Mesenchymal stem cell (in vitro differentiated cells and primary cell): ENCODE measurements at regions not wholly inside any gene's neighbourhood (a gene's known extent, or its start where the extent isn't known, plus 50 kb on each side); places are given as distances from the start of the nearest gene placed in this dataset.

ENCODE experiments used
- DNase-seq: peaks from one replicate; pipeline ENCODE4 v3.0.0-alpha.2; 2013
- H2AFZ ChIP-seq: one replicate; pipeline ENCODE4 v1.6.1; 2013; ENCODE audit warnings: low read depth, mild to moderate bottlenecking, control low read depth, inconsistent platforms, low read length, moderate library complexity
- H2AK5ac ChIP-seq: 2 replicates; pipeline ENCODE4 v1.6.1; 2013; ENCODE audit warnings: low read length, moderate library complexity, mild to moderate bottlenecking, inconsistent platforms; ENCODE audit not compliant: severe bottlenecking
- H2BK120ac ChIP-seq: one replicate; pipeline ENCODE4 v1.6.1; 2013; ENCODE audit warnings: low read depth, mild to moderate bottlenecking, inconsistent platforms, low read length, moderate library complexity
- H2BK12ac ChIP-seq, 2 experiments: one replicate each; pipeline ENCODE4 v1.6.1; 2013; ENCODE audit warnings: inconsistent platforms in 2 of 2, low read length in 2 of 2, mild to moderate bottlenecking in 2 of 2, moderate library complexity in 2 of 2, control low read depth in 1 of 2
- H2BK15ac ChIP-seq: one replicate; pipeline ENCODE4 v1.6.1; 2013; ENCODE audit warnings: mild to moderate bottlenecking, low read depth, inconsistent platforms; ENCODE audit not compliant: poor library complexity, severe bottlenecking
- H2BK5ac ChIP-seq: 2 replicates; pipeline ENCODE4 v1.6.1; 2013; ENCODE audit warnings: low read depth, mild to moderate bottlenecking, low read length, control low read depth, inconsistent platforms; ENCODE audit not compliant: poor library complexity, severe bottlenecking
- H3K14ac ChIP-seq, 2 experiments: one replicate each; pipeline ENCODE4 v1.6.1; 2013; ENCODE audit warnings: inconsistent platforms in 2 of 2, low read length in 2 of 2, control low read depth in 1 of 2, mild to moderate bottlenecking in 1 of 2, moderate library complexity in 1 of 2
- H3K18ac ChIP-seq, 2 experiments: one replicate each; pipeline ENCODE4 v1.6.1; 2013; ENCODE audit warnings: inconsistent platforms in 2 of 2, low read length in 2 of 2, control low read depth in 1 of 2, low read depth in 1 of 2, mild to moderate bottlenecking in 1 of 2
- H3K23ac ChIP-seq, 2 experiments: one replicate each; pipeline ENCODE4 v1.6.1; 2013; ENCODE audit warnings: inconsistent platforms in 2 of 2, low read length in 2 of 2, mild to moderate bottlenecking in 2 of 2, moderate library complexity in 2 of 2, control low read depth in 1 of 2
- H3K27ac ChIP-seq: 2 replicates; pipeline ENCODE4 v1.5.1; 2013; ENCODE audit warnings: mild to moderate bottlenecking, moderate library complexity, low read length, control low read depth, inconsistent platforms; ENCODE audit not compliant: poor library complexity, severe bottlenecking
- H3K27me3 ChIP-seq, 2 experiments: 2 replicates each; pipeline versions ENCODE4 v1.6.1 to v1.7.0; 2013; ENCODE audit warnings: low read length in 2 of 2, mild to moderate bottlenecking in 2 of 2, moderate library complexity in 2 of 2, control low read depth in 1 of 2, inconsistent platforms in 1 of 2; ENCODE audit not compliant: control insufficient read depth in 1 of 2, insufficient read depth in 1 of 2
- H3K36me3 ChIP-seq, 2 experiments: 2 replicates each; pipeline versions ENCODE4 v1.6.1 to v1.7.0; 2013; ENCODE audit warnings: low read length in 2 of 2, control low read depth in 1 of 2, inconsistent platforms in 1 of 2, low read depth in 1 of 2, mild to moderate bottlenecking in 1 of 2; ENCODE audit not compliant: insufficient read depth in 2 of 2, control insufficient read depth in 1 of 2
- H3K4ac ChIP-seq, 2 experiments: one replicate each; pipeline ENCODE4 v1.6.1; 2013; ENCODE audit warnings: inconsistent platforms in 2 of 2, low read length in 2 of 2, mild to moderate bottlenecking in 2 of 2, moderate library complexity in 2 of 2, control low read depth in 1 of 2, low read depth in 1 of 2
- H3K4me1 ChIP-seq: 2 replicates; pipeline ENCODE4 v1.6.1; 2013; ENCODE audit warnings: low read depth, low read length, control low read depth; ENCODE audit not compliant: control insufficient read depth, insufficient read depth
- H3K4me2 ChIP-seq: 2 replicates; pipeline ENCODE4 v1.6.1; 2013; ENCODE audit warnings: low read length, mild to moderate bottlenecking, inconsistent platforms; ENCODE audit not compliant: poor library complexity, severe bottlenecking
- H3K4me3 ChIP-seq, 2 experiments: 2 replicates each; pipeline versions ENCODE4 v1.5.1 to v1.7.0; 2013; ENCODE audit warnings: low read length in 2 of 2, mild to moderate bottlenecking in 2 of 2, control low read depth in 1 of 2, low read depth in 1 of 2; ENCODE audit not compliant: insufficient read depth in 1 of 2
- H3K79me1 ChIP-seq: replicated peaks from 2 replicates; pipeline ENCODE4 v1.6.1; 2013; ENCODE audit warnings: mild to moderate bottlenecking, control low read depth, low read length, inconsistent platforms; ENCODE audit not compliant: poor library complexity, severe bottlenecking
- H3K9ac ChIP-seq: 2 replicates; pipeline ENCODE4 v1.7.0; 2013; ENCODE audit warnings: mild to moderate bottlenecking, low read length, moderate library complexity
- H3K9me3 ChIP-seq: 2 replicates; pipeline ENCODE4 v1.7.0; 2013; ENCODE audit warnings: mild to moderate bottlenecking, low read length; ENCODE audit not compliant: control insufficient read depth
- H4K8ac ChIP-seq: one replicate; pipeline ENCODE4 v1.6.1; 2013; ENCODE audit warnings: inconsistent platforms, mild to moderate bottlenecking, low read length, moderate library complexity
- H4K91ac ChIP-seq: one replicate; pipeline ENCODE4 v1.6.1; 2013; ENCODE audit warnings: mild to moderate bottlenecking, low read length, inconsistent platforms
- WGBS: methylation state at CpG from one replicate; pipeline ENCODE4 v1.1.7; 2013; ENCODE audit warnings: mixed read lengths; 5-methylcytosine and 5-hydroxymethylcytosine counted together

DNA sequence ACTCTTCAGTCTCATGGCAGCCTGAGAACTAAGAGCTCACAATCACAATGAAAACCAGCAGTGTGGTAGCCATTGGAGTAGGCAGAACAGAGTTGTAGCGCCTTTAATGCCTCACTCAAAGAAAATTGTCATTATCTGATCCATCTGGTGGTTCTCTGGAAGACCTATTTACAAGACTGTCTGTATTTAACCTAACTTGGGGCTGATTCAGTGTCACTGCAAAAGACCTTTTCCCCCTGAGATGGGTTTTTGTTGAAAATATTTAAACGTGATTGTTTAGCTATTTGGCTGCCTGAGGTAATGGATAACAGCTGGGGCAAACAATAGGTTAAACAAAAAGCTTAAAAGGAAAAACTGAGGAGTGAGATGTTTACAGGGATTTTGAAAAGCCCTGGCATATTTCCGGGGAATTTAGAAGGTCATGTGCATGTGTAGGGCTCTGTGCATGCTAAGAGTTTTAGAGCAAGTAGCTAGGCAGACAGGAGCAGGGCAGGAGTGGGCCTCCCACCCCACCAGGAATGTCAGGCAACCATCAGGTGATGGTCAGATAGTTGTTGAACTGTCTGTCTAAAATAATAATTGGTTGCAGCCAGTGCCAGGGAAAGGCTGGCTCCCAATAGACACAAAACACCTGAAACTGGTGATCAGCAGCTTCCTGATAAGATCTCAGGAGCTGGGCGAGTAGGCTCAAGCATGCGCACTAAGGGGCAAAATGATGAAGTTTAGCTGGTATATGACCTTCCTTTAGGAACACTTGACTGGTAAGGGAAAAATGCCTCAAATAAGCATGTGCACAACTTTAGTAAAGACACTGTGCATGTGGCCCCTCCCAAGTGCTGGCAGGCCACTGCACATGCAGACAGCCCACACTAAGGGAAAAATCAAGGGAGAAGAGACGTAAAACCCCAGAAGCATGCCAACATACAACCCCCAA is 70.8 kb upstream of the AKIRIN2 start:
- H2BK12ac ChIP-seq, result peak overlapping the region; percentile 57 to 70
- peak overlapping the region in 1 of 2 experiments; percentile 20 for H3K4ac ChIP-seq
- H2BK120ac ChIP-seq, result peak overlapping the region; percentile 3
- H3K9ac ChIP-seq, result no peak overlapping the region
- H3K18ac ChIP-seq, result no peak overlapping the region
- no peaks in the 10 kb centered on the region for H3K9me3 ChIP-seq
- no peak overlapping the region for H3K23ac ChIP-seq
- H2BK5ac ChIP-seq, result no peak overlapping the region
- H2AK5ac ChIP-seq, result no peak overlapping the region
- H3K4me3 ChIP-seq, result no peak overlapping the region
- WGBS, result 54% methylated on average over 6 of the region's 6 CpGs
- no peak overlapping the region for H4K8ac ChIP-seq
- H3K4me1 ChIP-seq, result no peaks in the 10 kb centered on the region
- H3K27me3 ChIP-seq, result no peaks in the 10 kb centered on the region
- no peak overlapping the region for H2AFZ ChIP-seq
- H3K36me3 ChIP-seq, result no peaks in the 10 kb centered on the region
- no peaks in the 10 kb centered on the region for H3K79me1 ChIP-seq
- DNase-seq, result peak; percentile 66
- no peak overlapping the region for H3K4me2 ChIP-seq
- no peak overlapping the region for H3K27ac ChIP-seq
- no peak overlapping the region for H4K91ac ChIP-seq
- peak overlapping the region in 1 of 2 experiments; percentile 27 for H3K14ac ChIP-seq
- H2BK15ac ChIP-seq, result no peak overlapping the region

DNA sequence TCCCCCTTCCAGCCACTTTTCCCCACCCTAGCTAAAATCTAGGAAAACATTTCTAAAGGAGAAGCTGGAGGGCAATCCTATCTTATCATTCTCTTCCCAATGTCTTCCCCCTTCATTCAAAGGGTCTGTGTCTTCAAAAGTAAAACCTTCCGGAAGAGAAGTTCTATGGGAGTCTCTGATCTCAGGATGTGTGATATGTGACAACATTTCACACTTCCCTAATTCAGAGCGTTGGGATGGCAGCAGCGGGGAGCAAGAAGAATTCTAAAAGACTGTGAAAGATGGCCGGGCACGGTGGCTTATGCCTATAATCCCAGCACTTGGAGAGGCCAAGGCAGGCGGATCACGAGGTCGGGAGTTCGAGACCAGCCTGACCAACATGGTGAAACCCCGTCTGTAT is 65.4 kb upstream of the AKIRIN2 start:
- H3K4ac ChIP-seq, result no peak overlapping the region
- no peak overlapping the region for H2BK5ac ChIP-seq
- no peak overlapping the region for H3K4me3 ChIP-seq
- no peaks in the 10 kb centered on the region for H3K4me1 ChIP-seq
- H3K79me1 ChIP-seq, result no peaks in the 10 kb centered on the region
- H3K27ac ChIP-seq, result no peak overlapping the region
- no peak overlapping the region for H3K9ac ChIP-seq
- H3K18ac ChIP-seq, result no peak overlapping the region
- no peak overlapping the region for H4K8ac ChIP-seq
- 97% methylated on average over 10 of the region's 10 CpGs for WGBS
- no peak overlapping the region for H4K91ac ChIP-seq
- no peak overlapping the region for H2BK120ac ChIP-seq
- H3K14ac ChIP-seq, result no peak overlapping the region
- H3K36me3 ChIP-seq, result no peaks in the 10 kb centered on the region
- H3K4me2 ChIP-seq, result no peak overlapping the region
- H2AK5ac ChIP-seq, result no peak overlapping the region
- no peak overlapping the region for H2BK12ac ChIP-seq
- no peaks in the 10 kb centered on the region for H3K27me3 ChIP-seq
- no peak for DNase-seq
- no peak overlapping the region for H3K23ac ChIP-seq
- no peak overlapping the region for H2BK15ac ChIP-seq
- no peak overlapping the region for H2AFZ ChIP-seq
- H3K9me3 ChIP-seq, result no peaks in the 10 kb centered on the region

DNA sequence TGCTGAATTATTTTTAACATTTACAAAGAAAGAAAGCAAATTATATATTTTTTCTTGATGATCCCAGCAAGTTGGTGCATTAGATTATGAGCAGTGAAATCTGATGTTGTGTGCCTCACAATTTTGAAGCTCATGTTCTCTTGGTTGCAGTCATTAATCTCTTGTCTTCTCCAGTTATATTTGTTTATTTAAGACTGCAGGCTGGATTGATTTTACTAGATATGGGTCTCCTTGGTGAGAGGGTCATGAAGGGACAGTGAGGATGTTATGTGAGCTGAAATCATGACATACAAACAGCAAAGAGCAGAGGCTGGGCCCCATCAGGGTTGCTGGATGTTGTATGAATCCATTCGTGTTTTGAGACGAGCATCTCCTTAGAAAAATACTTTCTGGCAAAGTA is 64.2 kb upstream of the AKIRIN2 start:
- no peak overlapping the region for H4K8ac ChIP-seq
- H3K18ac ChIP-seq, result no peak overlapping the region
- H3K36me3 ChIP-seq, result no peaks in the 10 kb centered on the region
- H2AFZ ChIP-seq, result no peak overlapping the region
- no peak overlapping the region for H2BK12ac ChIP-seq
- no peak overlapping the region for H2BK120ac ChIP-seq
- H3K23ac ChIP-seq, result no peak overlapping the region
- H3K4ac ChIP-seq, result no peak overlapping the region
- no peak overlapping the region for H2BK15ac ChIP-seq
- no peak overlapping the region for H2AK5ac ChIP-seq
- no peaks in the 10 kb centered on the region for H3K79me1 ChIP-seq
- H4K91ac ChIP-seq, result no peak overlapping the region
- no peak overlapping the region for H3K4me2 ChIP-seq
- H3K4me3 ChIP-seq, result no peak overlapping the region
- no peaks in the 10 kb centered on the region for H3K9me3 ChIP-seq
- WGBS, result no CpG with 5 or more reads among the region's 2 CpGs
- H3K27ac ChIP-seq, result no peak overlapping the region
- no peaks in the 10 kb centered on the region for H3K27me3 ChIP-seq
- peak; percentile 42 for DNase-seq
- no peak overlapping the region for H3K14ac ChIP-seq
- no peak overlapping the region for H2BK5ac ChIP-seq
- H3K4me1 ChIP-seq, result no peaks in the 10 kb centered on the region
- no peak overlapping the region for H3K9ac ChIP-seq

DNA sequence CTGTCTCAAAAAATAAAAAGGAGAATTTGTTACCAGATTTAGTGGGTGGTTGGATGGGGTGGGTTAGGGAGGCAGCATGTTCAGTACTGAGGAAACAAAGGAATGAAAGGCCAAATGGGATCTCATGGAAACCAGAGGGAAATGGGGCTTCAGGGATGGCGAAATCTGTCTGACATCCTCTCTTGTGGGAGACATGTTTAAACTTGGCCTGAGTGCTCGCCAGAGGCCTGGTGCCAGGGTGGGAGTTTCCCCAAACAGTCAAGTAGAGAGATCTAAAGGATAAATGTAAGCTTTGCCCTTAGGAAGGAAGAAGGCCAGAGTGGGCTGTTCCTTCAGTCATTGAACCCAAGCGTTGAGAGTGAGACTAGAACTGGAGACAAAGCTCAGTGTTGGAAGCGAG is 61.9 kb upstream of the AKIRIN2 start:
- 91% methylated on average over 4 of the region's 4 CpGs for WGBS

More for the DNA sequence above, 61.9 kb upstream of the AKIRIN2 start:
- H4K91ac ChIP-seq, result no peak overlapping the region
- no peak overlapping the region for H3K14ac ChIP-seq
- no peak overlapping the region for H2BK120ac ChIP-seq
- DNase-seq, result no peak
- no peak overlapping the region for H2AFZ ChIP-seq
- H3K9ac ChIP-seq, result no peak overlapping the region
- no peak overlapping the region for H3K4ac ChIP-seq
- no peaks in the 10 kb centered on the region for H3K4me1 ChIP-seq
- no peaks in the 10 kb centered on the region for H3K27me3 ChIP-seq
- no peak overlapping the region for H2BK5ac ChIP-seq
- H4K8ac ChIP-seq, result no peak overlapping the region
- no peak overlapping the region for H3K23ac ChIP-seq
- no peak overlapping the region for H2AK5ac ChIP-seq
- no peak overlapping the region for H2BK15ac ChIP-seq
- H2BK12ac ChIP-seq, result no peak overlapping the region
- no peak overlapping the region for H3K18ac ChIP-seq
- no peaks in the 10 kb centered on the region for H3K36me3 ChIP-seq
- H3K4me3 ChIP-seq, result no peak overlapping the region
- H3K4me2 ChIP-seq, result no peak overlapping the region
- H3K79me1 ChIP-seq, result no peaks in the 10 kb centered on the region
- no peak overlapping the region for H3K27ac ChIP-seq
- H3K9me3 ChIP-seq, result no peaks in the 10 kb centered on the region
